ENCODE measurements at regions not wholly inside any gene's neighbourhood (a gene's known extent, or its start where the extent isn't known, plus 50 kb on each side); places are given as distances from the start of the nearest gene placed in this dataset.
"Not testable (repeated sequence)": the region's sequence is repeated elsewhere in the genome, so short reads cannot be mapped to it uniquely, and the experiment has no call there.

DNA sequence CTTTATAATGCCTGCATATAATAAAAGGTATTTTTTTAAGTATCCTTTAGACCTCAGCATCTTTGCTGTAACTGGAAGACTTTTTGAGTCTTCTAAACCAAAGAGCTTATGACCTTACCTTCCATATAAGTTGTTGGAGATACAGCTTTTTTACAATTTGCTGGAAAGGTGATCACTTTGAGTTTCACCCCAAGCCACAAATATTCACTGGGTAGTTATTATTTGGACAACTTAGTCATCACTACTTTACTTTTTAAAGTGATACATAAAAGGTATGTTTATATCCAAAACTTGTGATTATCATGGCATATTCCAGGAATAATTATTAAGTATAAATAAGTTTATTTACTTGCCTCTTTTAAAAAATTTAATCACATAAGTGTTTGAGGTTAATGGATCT lies 246.7 kb upstream of the NRIP1 start:
- Histone ChIP-seq H3K36me3 (ENCODE audit: control insufficient read depth, insufficient read depth, low read length) (no peaks in the 10 kb centered on the region), H3K27ac (ENCODE audit: insufficient read depth, low read length, poor library complexity, severe bottlenecking) (no peak overlapping the region)

DNA sequence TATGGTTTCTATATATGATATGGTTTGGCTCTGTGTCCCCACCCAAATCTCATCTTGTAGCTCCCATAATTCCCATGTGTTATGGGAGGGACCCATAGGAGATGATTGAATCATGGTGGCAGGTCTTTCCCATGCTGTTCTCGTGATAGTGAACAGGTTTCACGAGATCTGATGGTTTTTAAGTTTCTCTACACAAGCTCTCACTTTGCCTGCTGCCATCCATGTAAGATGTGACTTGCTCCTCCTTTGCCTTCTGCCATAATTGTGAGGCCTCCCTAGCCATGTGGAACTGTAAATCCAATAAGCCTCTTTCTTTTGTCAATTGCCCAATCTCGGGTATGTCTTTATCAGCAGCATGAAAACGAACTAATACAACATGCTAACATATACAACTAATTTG lies 252.2 kb upstream of the NRIP1 start:
- H3K4me3 ChIP-seq (ENCODE audit: insufficient read depth, low read depth, low read length, poor library complexity, severe bottlenecking); H3K9me3 ChIP-seq (ENCODE audit: control insufficient read depth, low read length); H3K27ac ChIP-seq (ENCODE audit: insufficient read depth, low read length, poor library complexity, severe bottlenecking); H3K27me3 ChIP-seq (replicated peaks; ENCODE audit: control insufficient read depth, insufficient read depth, low read length, poor library complexity, severe bottlenecking); H3K4me1 ChIP-seq (ENCODE audit: control insufficient read depth, insufficient read depth, low read length, poor library complexity, severe bottlenecking); DNase-seq; H3K36me3 ChIP-seq (ENCODE audit: control insufficient read depth, insufficient read depth, low read length): not testable (repeated sequence)

More for the DNA sequence above, 246.7 kb upstream of the NRIP1 start:
- Histone ChIP-seq H3K4me1 (ENCODE audit: control insufficient read depth, insufficient read depth, low read length, poor library complexity, severe bottlenecking) (no peaks in the 10 kb centered on the region), H3K27me3 (replicated peaks; ENCODE audit: control insufficient read depth, insufficient read depth, low read length, poor library complexity, severe bottlenecking) (no peaks in the 10 kb centered on the region), H3K9me3 (ENCODE audit: control insufficient read depth, low read length) (no peaks in the 10 kb centered on the region), H3K4me3 (ENCODE audit: insufficient read depth, low read depth, low read length, poor library complexity, severe bottlenecking) (no peak overlapping the region)
- DNase-seq = no peak

DNA sequence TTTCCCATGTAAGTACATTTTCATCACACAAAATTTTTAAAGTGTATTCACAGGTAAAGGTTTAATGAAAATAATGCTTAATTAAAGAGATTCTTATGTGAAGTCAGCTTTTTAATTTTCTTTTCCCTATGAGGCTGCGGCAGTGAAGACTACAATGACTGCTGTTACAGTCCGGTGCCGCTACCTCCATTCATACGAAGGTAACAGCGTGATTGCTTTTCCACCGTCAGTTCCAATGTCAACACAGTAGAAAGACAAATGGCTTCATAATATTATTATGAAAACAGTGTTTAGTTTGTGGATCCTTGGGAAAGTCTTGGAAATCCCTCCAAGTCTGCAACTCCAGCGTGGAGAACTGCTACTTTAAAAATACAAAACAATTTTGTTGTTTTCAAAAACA lies 254.9 kb upstream of the NRIP1 start:
- Histone ChIP-seq H3K4me3 (ENCODE audit: insufficient read depth, low read depth, low read length, poor library complexity, severe bottlenecking) (no peak overlapping the region), H3K27ac (ENCODE audit: insufficient read depth, low read length, poor library complexity, severe bottlenecking) (no peak overlapping the region), H3K4me1 (ENCODE audit: control insufficient read depth, insufficient read depth, low read length, poor library complexity, severe bottlenecking) (no peaks in the 10 kb centered on the region), H3K9me3 (ENCODE audit: control insufficient read depth, low read length) (no peaks in the 10 kb centered on the region), H3K36me3 (ENCODE audit: control insufficient read depth, insufficient read depth, low read length) (no peaks in the 10 kb centered on the region), H3K27me3 (replicated peaks; ENCODE audit: control insufficient read depth, insufficient read depth, low read length, poor library complexity, severe bottlenecking) (no peaks in the 10 kb centered on the region)
- no peak for DNase-seq

DNA sequence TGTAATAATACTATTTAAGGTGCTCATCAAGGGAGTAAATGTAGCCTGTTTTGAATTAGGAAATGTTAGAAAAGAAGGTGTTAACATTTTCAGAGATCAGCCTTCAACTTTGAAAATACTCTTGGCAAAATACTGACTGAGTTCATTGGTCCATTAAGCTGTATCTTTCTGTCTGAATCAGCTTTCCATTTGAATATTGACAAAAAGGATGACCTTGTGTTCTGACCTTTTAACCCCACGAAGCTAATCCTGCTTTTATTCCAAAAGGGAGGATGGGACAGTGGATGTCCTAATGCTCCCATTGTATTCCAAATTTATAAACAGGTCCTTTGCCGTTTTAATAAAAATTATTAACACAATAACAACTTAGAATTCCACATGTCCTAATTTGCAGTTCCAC lies 259.7 kb upstream of the NRIP1 start:
- Histone ChIP-seq H3K4me1 (ENCODE audit: control insufficient read depth, insufficient read depth, low read length, poor library complexity, severe bottlenecking) (no peaks in the 10 kb centered on the region), H3K9me3 (ENCODE audit: control insufficient read depth, low read length) (no peaks in the 10 kb centered on the region), H3K4me3 (ENCODE audit: insufficient read depth, low read depth, low read length, poor library complexity, severe bottlenecking) (no peak overlapping the region), H3K36me3 (ENCODE audit: control insufficient read depth, insufficient read depth, low read length) (no peaks in the 10 kb centered on the region), H3K27me3 (replicated peaks; ENCODE audit: control insufficient read depth, insufficient read depth, low read length, poor library complexity, severe bottlenecking) (no peaks in the 10 kb centered on the region), H3K27ac (ENCODE audit: insufficient read depth, low read length, poor library complexity, severe bottlenecking) (no peak overlapping the region)
- no peak for DNase-seq

DNA sequence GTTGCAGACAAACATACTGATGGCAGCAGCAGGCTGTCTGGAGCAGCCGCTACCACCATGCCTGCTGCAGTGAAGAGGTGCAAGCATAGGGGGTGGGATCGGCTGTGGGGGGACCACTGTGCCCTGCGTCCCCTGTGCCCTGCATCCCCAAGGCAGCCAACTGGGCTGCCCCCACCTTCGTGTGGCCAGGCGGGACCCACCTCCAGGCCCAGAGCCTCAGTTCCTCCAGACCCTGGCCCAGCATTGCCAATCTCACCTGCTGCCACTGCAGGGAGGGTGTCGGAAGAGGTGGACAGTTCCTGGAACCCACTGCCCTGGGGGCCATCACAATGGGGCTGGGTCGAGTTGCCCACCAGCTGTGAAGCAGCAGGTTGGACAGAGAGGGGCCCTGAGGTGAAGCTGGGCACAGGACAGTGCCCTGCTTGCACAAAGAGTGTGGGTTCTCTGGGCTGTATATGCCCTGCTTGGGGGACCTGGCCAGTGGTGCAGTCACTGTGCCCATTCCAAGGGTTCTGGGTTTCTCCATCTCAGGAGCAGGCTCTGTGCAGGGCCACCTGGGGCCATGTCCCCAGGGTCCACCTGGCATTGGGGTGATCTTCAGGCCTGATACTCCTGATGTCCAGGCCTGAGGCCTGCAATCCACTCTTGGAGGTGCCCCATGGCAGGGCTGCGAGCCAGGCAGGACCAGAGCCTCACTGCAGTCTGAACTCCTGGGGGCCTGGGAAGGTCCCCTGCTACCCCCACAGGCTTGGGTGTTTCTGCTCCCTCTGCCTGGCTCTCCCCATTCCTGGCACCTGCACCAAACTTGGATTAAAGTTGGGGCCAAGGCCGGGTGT lies 261.4 kb upstream of the NRIP1 start:
- H3K4me1 ChIP-seq (ENCODE audit: control insufficient read depth, insufficient read depth, low read length, poor library complexity, severe bottlenecking) = no peaks in the 10 kb centered on the region
- H3K36me3 ChIP-seq (ENCODE audit: control insufficient read depth, insufficient read depth, low read length) = no peaks in the 10 kb centered on the region
- no peaks in the 10 kb centered on the region for H3K27me3 ChIP-seq (replicated peaks; ENCODE audit: control insufficient read depth, insufficient read depth, low read length, poor library complexity, severe bottlenecking)
- H3K9me3 ChIP-seq (ENCODE audit: control insufficient read depth, low read length) = no peaks in the 10 kb centered on the region
- DNase-seq = no peak
- no peak overlapping the region for H3K4me3 ChIP-seq (ENCODE audit: insufficient read depth, low read depth, low read length, poor library complexity, severe bottlenecking)
- H3K27ac ChIP-seq (ENCODE audit: insufficient read depth, low read length, poor library complexity, severe bottlenecking) = no peak overlapping the region

DNA sequence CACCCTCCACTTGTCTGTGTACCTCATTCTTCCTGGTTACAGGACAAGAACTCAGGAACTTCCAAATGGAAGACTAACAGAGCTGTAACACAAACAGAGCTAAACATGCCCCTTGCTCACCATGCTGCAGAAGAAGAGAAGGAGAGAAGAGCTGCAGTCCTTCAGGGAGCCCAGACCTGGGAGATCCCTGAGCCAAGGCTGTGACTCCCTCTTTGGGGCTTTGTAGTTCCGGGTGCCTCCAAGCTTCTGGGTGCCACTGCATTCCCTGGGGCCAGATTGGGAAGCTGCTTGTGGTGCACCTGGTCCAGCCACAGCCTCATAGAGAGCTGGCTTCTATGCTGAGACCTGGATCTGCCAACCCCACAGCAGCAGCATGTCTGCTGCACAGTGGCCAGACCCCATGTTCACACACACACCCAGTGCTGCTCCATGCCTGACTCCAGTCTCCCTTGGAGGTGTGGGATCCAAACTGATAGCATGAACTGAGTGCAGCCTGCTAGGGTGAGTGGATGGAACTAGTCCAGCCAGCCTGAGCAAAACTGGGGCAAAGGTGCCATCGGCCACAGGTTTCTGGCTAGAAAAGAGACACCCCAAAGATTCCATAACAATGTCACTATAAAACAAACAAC lies 263.0 kb upstream of the NRIP1 start:
- H3K27me3 ChIP-seq (replicated peaks; ENCODE audit: control insufficient read depth, insufficient read depth, low read length, poor library complexity, severe bottlenecking) = no peaks in the 10 kb centered on the region
- no peak overlapping the region for H3K4me3 ChIP-seq (ENCODE audit: insufficient read depth, low read depth, low read length, poor library complexity, severe bottlenecking)
- no peaks in the 10 kb centered on the region for H3K9me3 ChIP-seq (ENCODE audit: control insufficient read depth, low read length)
- no peak overlapping the region for H3K27ac ChIP-seq (ENCODE audit: insufficient read depth, low read length, poor library complexity, severe bottlenecking)
- no peaks in the 10 kb centered on the region for H3K36me3 ChIP-seq (ENCODE audit: control insufficient read depth, insufficient read depth, low read length)
- DNase-seq = no peak
- no peaks in the 10 kb centered on the region for H3K4me1 ChIP-seq (ENCODE audit: control insufficient read depth, insufficient read depth, low read length, poor library complexity, severe bottlenecking)

DNA sequence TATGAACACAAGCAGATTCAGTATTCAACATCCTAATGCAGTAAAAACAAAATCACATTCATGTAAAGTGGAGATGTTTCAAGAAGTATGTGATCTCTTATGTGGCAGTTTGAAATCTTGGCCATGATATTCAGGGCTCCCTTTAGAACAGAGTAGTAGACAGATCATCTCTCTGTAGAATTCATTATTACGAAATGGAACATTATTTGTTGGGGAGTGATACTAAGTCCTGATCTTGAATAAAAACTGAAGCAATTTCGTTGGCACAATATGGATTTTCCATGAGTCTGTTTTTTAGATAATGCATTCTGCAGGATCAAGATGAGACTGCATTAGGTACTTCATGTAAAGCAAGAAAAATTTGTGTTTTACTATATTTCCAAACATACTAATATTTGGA lies 264.4 kb upstream of the NRIP1 start:
- DNase-seq = no peak
- H3K4me1 ChIP-seq (ENCODE audit: control insufficient read depth, insufficient read depth, low read length, poor library complexity, severe bottlenecking) = no peaks in the 10 kb centered on the region
- no peaks in the 10 kb centered on the region for H3K9me3 ChIP-seq (ENCODE audit: control insufficient read depth, low read length)

DNA sequence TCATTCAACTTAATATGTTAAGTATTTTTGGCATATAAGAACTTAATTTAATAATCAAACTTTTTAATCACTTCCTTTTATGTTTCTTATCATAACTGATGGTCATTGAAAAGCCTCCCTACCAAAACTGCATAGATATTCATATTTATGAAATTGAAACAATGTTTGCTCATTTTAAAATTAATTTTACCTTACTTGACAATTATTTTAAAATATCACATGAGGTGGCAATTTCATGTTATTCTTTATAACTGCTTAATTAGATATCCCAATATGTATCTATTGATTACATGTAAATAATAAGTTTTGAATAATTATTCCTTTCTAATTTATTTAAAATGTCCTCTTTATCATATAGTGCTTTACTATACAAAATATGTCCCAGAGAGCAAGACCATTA lies 266.1 kb upstream of the NRIP1 start:
- no peaks in the 10 kb centered on the region for H3K4me1 ChIP-seq (ENCODE audit: control insufficient read depth, insufficient read depth, low read length, poor library complexity, severe bottlenecking)
- no peaks in the 10 kb centered on the region for H3K9me3 ChIP-seq (ENCODE audit: control insufficient read depth, low read length)
- no peak overlapping the region for H3K4me3 ChIP-seq (ENCODE audit: insufficient read depth, low read depth, low read length, poor library complexity, severe bottlenecking)
- DNase-seq = no peak
- H3K36me3 ChIP-seq (ENCODE audit: control insufficient read depth, insufficient read depth, low read length) = no peaks in the 10 kb centered on the region
- no peaks in the 10 kb centered on the region for H3K27me3 ChIP-seq (replicated peaks; ENCODE audit: control insufficient read depth, insufficient read depth, low read length, poor library complexity, severe bottlenecking)
- H3K27ac ChIP-seq (ENCODE audit: insufficient read depth, low read length, poor library complexity, severe bottlenecking) = no peak overlapping the region

More for the DNA sequence above, 264.4 kb upstream of the NRIP1 start:
- Histone ChIP-seq H3K4me3 (ENCODE audit: insufficient read depth, low read depth, low read length, poor library complexity, severe bottlenecking) (no peak overlapping the region), H3K27me3 (replicated peaks; ENCODE audit: control insufficient read depth, insufficient read depth, low read length, poor library complexity, severe bottlenecking) (no peaks in the 10 kb centered on the region), H3K36me3 (ENCODE audit: control insufficient read depth, insufficient read depth, low read length) (no peaks in the 10 kb centered on the region), H3K27ac (ENCODE audit: insufficient read depth, low read length, poor library complexity, severe bottlenecking) (no peak overlapping the region)

DNA sequence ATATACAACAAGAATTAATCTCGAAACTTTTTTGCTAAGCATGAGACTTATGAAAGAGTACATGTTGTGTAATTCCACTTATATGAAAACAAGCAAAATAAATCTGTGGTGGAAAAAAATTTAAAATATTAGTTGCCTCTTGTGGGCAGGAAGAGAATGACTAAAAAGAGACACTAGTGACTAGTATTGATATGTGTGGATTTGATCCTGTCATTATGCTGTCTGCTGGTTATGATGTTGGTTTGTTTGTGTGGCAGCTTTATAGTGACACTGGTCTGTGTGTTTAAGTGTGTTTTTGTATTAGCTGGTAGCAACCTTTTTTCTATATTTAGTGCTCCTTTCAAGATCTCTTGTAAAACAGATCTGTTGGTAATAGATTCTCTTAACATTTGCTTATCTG lies 267.8 kb upstream of the NRIP1 start:
- Histone ChIP-seq H3K4me1 (ENCODE audit: control insufficient read depth, insufficient read depth, low read length, poor library complexity, severe bottlenecking) (no peaks in the 10 kb centered on the region), H3K9me3 (ENCODE audit: control insufficient read depth, low read length) (no peaks in the 10 kb centered on the region), H3K27me3 (replicated peaks; ENCODE audit: control insufficient read depth, insufficient read depth, low read length, poor library complexity, severe bottlenecking) (no peaks in the 10 kb centered on the region), H3K36me3 (ENCODE audit: control insufficient read depth, insufficient read depth, low read length) (no peaks in the 10 kb centered on the region), H3K4me3 (ENCODE audit: insufficient read depth, low read depth, low read length, poor library complexity, severe bottlenecking) (no peak overlapping the region), H3K27ac (ENCODE audit: insufficient read depth, low read length, poor library complexity, severe bottlenecking) (no peak overlapping the region)
- DNase-seq = no peak

GRCh38 chr21:15333136-15333710 lies 268.4 kb upstream of the NRIP1 start:
- H3K36me3 ChIP-seq (ENCODE audit: control insufficient read depth, insufficient read depth, low read length) = no peaks in the 10 kb centered on the region
- H3K9me3 ChIP-seq (ENCODE audit: control insufficient read depth, low read length) = no peaks in the 10 kb centered on the region
- H3K27me3 ChIP-seq (replicated peaks; ENCODE audit: control insufficient read depth, insufficient read depth, low read length, poor library complexity, severe bottlenecking) = no peaks in the 10 kb centered on the region
- H3K27ac ChIP-seq (ENCODE audit: insufficient read depth, low read length, poor library complexity, severe bottlenecking) = no peak overlapping the region
- H3K4me1 ChIP-seq (ENCODE audit: control insufficient read depth, insufficient read depth, low read length, poor library complexity, severe bottlenecking) = no peaks in the 10 kb centered on the region
- no peak for DNase-seq
- no peak overlapping the region for H3K4me3 ChIP-seq (ENCODE audit: insufficient read depth, low read depth, low read length, poor library complexity, severe bottlenecking)
